GM12878 (cell line): ENCODE measurements at regions not wholly inside any gene's neighbourhood (a gene's known extent, or its start where the extent isn't known, plus 50 kb on each side); places are given as distances from the start of the nearest gene placed in this dataset.

Experiments
- ASH2L ChIP-seq: fragments of 300-600, 200-600 bp; sonication (generic); IDR thresholded peaks from 2 replicates; pipeline ENCODE4 v1.6.1; 2017; ENCODE audit warnings: low read depth, mild to moderate bottlenecking, borderline replicate concordance
- ATF3 ChIP-seq: IDR thresholded peaks from 2 replicates; pipeline ENCODE4 v1.6.1; 2011; ENCODE audit warnings: low read depth, mild to moderate bottlenecking, low read length, moderate library complexity, borderline replicate concordance; ENCODE audit errors: extremely low read depth
- BCL11A ChIP-seq: IDR thresholded peaks from 2 replicates; pipeline ENCODE4 v1.6.1; 2011; ENCODE audit warnings: low read depth, low read length
- CBX5 ChIP-seq: sonication (generic); IDR thresholded peaks from 2 replicates; pipeline ENCODE4 v1.6.1; 2016; ENCODE audit warnings: low read depth, moderate library complexity, mild to moderate bottlenecking, inconsistent platforms
- CHD2 ChIP-seq: IDR thresholded peaks from 2 replicates; pipeline ENCODE4 v1.6.1; 2011; ENCODE audit warnings: low read depth, low read length, improper control_type of control experiment, borderline replicate concordance
- CUX1 ChIP-seq: IDR thresholded peaks from 2 replicates; pipeline ENCODE4 v1.6.1; 2012; ENCODE audit warnings: improper control_type of control experiment, low read depth, low read length; ENCODE audit not compliant: insufficient replicate concordance
- EED ChIP-seq: sonication (generic); IDR thresholded peaks from 2 replicates; pipeline ENCODE4 v1.6.1; 2016; ENCODE audit warnings: antibody characterized with exemption, low read depth
- FOXM1 ChIP-seq: IDR thresholded peaks from 2 replicates; pipeline ENCODE4 v1.6.1; 2012; ENCODE audit warnings: low read depth, mild to moderate bottlenecking, inconsistent platforms, low read length, moderate library complexity
- GABPA ChIP-seq: IDR thresholded peaks from 2 replicates; pipeline ENCODE4 v1.6.1; 2014; ENCODE audit warnings: antibody characterized with exemption, low read depth, mild to moderate bottlenecking, inconsistent platforms
- HDGF ChIP-seq: fragments of 450-650 bp; IDR thresholded peaks from 2 replicates; pipeline ENCODE4 v1.6.1; 2016; ENCODE audit warnings: antibody characterized with exemption
- IKZF1 ChIP-seq: fragments of 450-650 bp; conservative IDR thresholded peaks from 2 replicates; pipeline ENCODE4 v1.6.1; 2017; ENCODE audit warnings: antibody characterized with exemption, mild to moderate bottlenecking
- IKZF2 ChIP-seq, 2 experiments: fragments of 450-650 bp; IDR thresholded peaks; 2 replicates each; pipeline ENCODE4 v1.6.1; 2017; ENCODE audit warnings: mild to moderate bottlenecking in 2 of 2, moderate library complexity in 2 of 2
- IRF4 ChIP-seq: IDR thresholded peaks from 2 replicates; pipeline ENCODE4 v1.6.1; 2011; ENCODE audit warnings: low read depth, low read length
- KDM1A ChIP-seq: fragments of 200-600 bp; sonication (generic); IDR thresholded peaks from 2 replicates; pipeline ENCODE4 v1.6.1; 2016; ENCODE audit warnings: borderline replicate concordance
- MAX ChIP-seq: IDR thresholded peaks from 2 replicates; pipeline ENCODE4 v1.6.1; 2012; ENCODE audit warnings: low read depth, low read length, improper control_type of control experiment
- NFXL1 ChIP-seq: fragments of 450-650 bp; IDR thresholded peaks from 2 replicates; pipeline ENCODE4 v1.6.1; 2017; ENCODE audit warnings: antibody characterized with exemption, mild to moderate bottlenecking, borderline replicate concordance
- NR2C1 ChIP-seq: fragments of 450-650 bp; IDR thresholded peaks from 2 replicates; pipeline ENCODE4 v1.6.1; 2017; ENCODE audit warnings: antibody characterized with exemption, mild to moderate bottlenecking, moderate library complexity
- PML ChIP-seq: IDR thresholded peaks from 2 replicates; pipeline ENCODE4 v1.6.1; 2012; ENCODE audit warnings: low read length, inconsistent platforms
- POLR2AphosphoS5 ChIP-seq: IDR thresholded peaks from 2 replicates; pipeline ENCODE4 v1.6.1; 2011; ENCODE audit warnings: mild to moderate bottlenecking, low read length, inconsistent platforms
- POU2F2 ChIP-seq: IDR thresholded peaks from 3 replicates; pipeline ENCODE4 v1.6.1; 2011; ENCODE audit warnings: low read depth, mild to moderate bottlenecking, low read length, borderline replicate concordance
- RAD51 ChIP-seq: fragments of 450-650 bp; IDR thresholded peaks from 2 replicates; pipeline ENCODE4 v1.6.1; 2016; ENCODE audit warnings: moderate library complexity, mild to moderate bottlenecking, inconsistent platforms
- RCOR1 ChIP-seq: conservative IDR thresholded peaks from 2 replicates; pipeline ENCODE4 v1.6.1; 2012; ENCODE audit warnings: low read depth, low read length, improper control_type of control experiment
- RFX5 ChIP-seq: IDR thresholded peaks from 2 replicates; pipeline ENCODE4 v1.6.1; 2011; ENCODE audit warnings: low read depth, low read length, improper control_type of control experiment
- SIN3A ChIP-seq: IDR thresholded peaks from 2 replicates; pipeline ENCODE4 v1.6.1; 2012; ENCODE audit warnings: low read depth, low read length, improper control_type of control experiment
- STAT3 ChIP-seq: IDR thresholded peaks from 2 replicates; pipeline ENCODE4 v1.6.1; 2011; ENCODE audit warnings: low read depth, low read length, improper control_type of control experiment
- SUPT20H ChIP-seq: IDR thresholded peaks from 2 replicates; pipeline ENCODE4 v1.6.1; 2011; ENCODE audit warnings: low read depth, mild to moderate bottlenecking, low read length, moderate library complexity, borderline replicate concordance; ENCODE audit not compliant: control insufficient read depth
- USF2 ChIP-seq: IDR thresholded peaks from 2 replicates; pipeline ENCODE4 v1.6.1; 2011; ENCODE audit warnings: low read depth, low read length, improper control_type of control experiment, borderline replicate concordance

GRCh38 chr2:177148477-177149154, 64.0 kb upstream of the HNRNPA3 start (continued):
- TF ChIP-seq CUX1 (peak; percentile 39), CHD2 (no peak), GABPA (no peak), STAT3 (no peak), PML (no peak), SIN3A (no peak), BCL11A (no peak), NR2C1 (no peak), MAX (peak; percentile 16; the same call in 1 of the 2 replicates), IKZF2 (IDR thresholded peaks at IDR 0.05) (peak; percentile 68 to 79), USF2 (no peak), POLR2AphosphoS5 (no peak), ASH2L (no peak), RAD51 (no peak), RFX5 (no peak), SUPT20H (no peak), IKZF1 (peak; percentile 79), ATF3 (no peak), RCOR1 (no peak), EED (peak; percentile 56; the same call in 1 of the 2 replicates), KDM1A (no peak), CBX5 (0 out of 2 replicates have a peak, but pooled peaks have one; percentile 69), IRF4 (no peak), POU2F2 (no peak), HDGF (0 out of 2 replicates have a peak, but pooled peaks have one; percentile 20), FOXM1 (0 out of 2 replicates have a peak, but pooled peaks have one; percentile 43), NFXL1 (no peak)
